ENCODE measurements at regions not wholly inside any gene's neighbourhood (a gene's known extent, or its start where the extent isn't known, plus 50 kb on each side); places are given as distances from the start of the nearest gene placed in this dataset.

GRCh38 chr2:153391131-153391530, 87.4 kb downstream of the RPRM start:
- TF ChIP-seq CTCF (IDR thresholded peaks at IDR 0.05): no peak
- no peak for TF ChIP-seq EZH2 (IDR thresholded peaks at IDR 0.05; ENCODE audit: borderline replicate concordance, insufficient read depth, low read depth, low read length, poor library complexity, severe bottlenecking)
